GM19468 (cell line): ENCODE measurements at regions not wholly inside any gene's neighbourhood (a gene's known extent, or its start where the extent isn't known, plus 50 kb on each side); places are given as distances from the start of the nearest gene placed in this dataset.
"Not testable (repeated sequence)": the region's sequence is repeated elsewhere in the genome, so short reads cannot be mapped to it uniquely, and the experiment has no call there.

Experiments
- ATAC-seq: cut with Tn5 transposase; IDR thresholded peaks from one replicate; pipeline ENCODE4 v1.9.1; 2021; ENCODE audit warnings: mild to moderate bottlenecking, moderate library complexity, moderate number of reproducible peaks; ENCODE audit not compliant: unreplicated experiment; ENCODE audit errors: extremely low read depth

DNA sequence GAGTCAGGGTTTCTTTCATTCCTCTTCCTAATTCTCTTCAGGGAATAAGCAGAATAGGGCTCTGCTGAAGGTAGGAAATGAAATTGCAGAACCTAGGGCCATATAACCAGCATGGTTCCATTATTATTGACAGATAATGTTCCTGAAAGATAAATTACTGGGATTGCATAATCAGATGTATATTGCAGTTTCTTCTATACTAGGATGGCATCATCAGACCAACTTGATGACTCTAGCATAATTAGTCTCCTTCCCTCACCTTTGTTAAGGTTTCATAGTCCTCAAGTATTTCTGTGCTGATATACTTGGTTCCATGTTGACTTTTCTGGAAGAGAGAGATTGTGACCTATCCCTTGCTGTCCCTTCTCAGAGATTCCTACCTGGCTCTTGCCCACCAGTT lies 492.3 kb upstream of the LCORL start:
- ATAC-seq = no peak

DNA sequence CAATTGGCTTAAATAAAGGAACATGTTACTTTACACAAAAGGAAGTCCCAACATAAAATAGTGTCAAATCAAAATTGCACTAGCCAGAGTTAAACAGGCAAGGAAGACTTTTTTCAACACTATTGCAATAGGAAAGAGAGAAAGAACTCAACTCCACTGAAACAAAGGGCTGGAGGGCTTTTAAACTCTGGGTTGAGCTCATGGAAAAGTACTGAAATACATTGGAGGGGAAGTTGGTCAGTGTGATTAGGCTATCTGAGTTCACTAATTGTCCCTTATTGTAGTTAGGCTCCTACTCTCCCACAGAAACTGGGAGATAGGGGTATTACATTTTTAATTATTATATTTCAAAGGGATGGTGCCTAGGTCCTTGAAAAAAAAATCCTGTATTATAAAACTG lies 491.2 kb upstream of the LCORL start:
- ATAC-seq = no peak

DNA sequence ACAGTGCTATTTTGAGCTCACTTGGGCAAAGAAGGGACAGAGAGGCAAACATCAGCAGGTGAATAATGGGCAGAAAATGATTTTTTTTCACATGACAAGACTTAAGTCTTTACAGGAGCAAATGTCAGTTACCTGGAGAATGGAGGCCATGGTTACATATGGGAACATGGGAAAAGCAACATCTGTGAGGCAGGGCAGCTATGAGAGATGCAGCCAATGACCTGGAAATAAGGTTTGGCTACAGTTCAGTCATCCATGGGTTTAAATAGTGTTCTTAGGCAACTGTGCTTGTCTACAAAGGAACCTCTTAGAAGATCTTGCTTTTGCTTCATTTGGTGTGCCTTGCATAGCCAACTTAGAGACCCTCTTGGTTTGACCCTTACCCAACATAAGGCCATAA lies 490.2 kb upstream of the LCORL start:
- ATAC-seq = no peak

DNA sequence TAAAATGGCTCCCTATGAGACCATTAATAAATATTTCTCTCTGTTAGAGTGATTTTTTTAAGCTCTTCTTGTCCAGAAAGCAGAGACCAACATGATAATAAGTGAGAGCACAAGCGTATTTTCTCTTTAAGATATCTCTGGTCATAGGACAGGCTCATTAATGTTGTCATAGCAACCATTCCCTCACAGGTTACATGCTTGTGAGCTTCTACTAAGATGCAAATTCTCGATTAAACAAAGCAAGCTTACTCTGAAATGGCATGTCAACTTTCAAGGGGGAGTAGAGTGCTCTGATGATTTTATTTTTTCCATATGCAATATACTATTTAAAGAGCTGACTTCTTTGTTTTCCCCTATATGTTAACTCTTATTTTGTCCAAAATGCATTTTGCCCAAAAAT lies 487.2 kb upstream of the LCORL start:
- ATAC-seq = no peak

DNA sequence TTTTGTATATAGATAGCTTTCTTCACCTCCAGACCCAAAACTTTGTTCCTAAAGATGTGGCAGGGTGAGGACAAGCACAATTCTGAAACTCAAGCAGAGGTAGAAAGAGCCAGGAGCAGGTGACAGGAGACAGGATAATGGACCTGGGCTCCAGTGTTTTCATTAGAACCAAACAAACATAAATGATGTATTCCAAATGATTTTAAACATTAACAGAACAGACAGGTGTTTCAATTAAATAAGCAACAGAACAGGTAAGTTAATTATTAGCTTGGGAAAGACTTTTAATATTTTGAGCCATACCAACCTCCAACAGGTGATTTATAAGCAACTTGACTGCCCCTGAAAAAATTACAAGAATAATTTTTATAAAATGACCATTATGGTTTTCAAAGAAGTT lies 459.4 kb upstream of the LCORL start:
- ATAC-seq = no peak

DNA sequence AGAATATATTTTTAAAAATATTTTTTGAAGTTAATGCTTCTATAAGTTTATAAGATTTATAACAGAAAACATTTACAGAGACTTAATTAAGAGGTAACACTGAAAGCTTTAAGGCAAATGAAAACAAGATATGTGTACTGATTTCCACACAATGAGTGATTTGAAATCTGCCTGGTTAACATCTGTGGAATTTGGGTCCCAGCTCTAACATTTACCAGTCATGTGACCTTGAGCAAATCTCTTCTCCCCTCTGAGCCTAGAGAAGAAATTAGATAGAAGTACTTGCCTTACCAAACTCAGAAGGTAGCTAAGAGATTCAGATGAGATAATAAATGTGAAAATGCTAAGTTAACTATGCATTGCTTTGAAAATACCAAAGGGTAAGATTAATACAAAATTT lies 458.8 kb upstream of the LCORL start:
- ATAC-seq = no peak

DNA sequence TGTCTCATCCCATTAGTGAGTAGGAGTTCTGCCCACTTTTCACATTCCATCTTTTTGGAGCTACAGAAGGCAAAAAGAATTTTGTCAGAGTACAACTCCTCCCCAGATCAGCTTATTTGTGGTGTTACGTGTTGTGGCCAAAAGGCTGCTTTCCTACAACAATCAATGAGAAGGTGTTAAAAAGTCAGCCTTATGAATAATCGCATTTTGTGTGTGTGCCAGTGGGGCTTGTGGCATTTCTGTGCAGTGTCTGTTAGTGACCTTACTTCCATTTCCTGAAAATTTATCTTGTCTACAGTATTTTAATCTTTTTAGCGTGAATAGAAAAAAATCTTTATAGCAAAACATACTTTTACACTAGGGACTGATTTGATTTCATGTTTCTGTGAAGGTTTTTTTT lies 458.3 kb upstream of the LCORL start:
- ATAC-seq = no peak

DNA sequence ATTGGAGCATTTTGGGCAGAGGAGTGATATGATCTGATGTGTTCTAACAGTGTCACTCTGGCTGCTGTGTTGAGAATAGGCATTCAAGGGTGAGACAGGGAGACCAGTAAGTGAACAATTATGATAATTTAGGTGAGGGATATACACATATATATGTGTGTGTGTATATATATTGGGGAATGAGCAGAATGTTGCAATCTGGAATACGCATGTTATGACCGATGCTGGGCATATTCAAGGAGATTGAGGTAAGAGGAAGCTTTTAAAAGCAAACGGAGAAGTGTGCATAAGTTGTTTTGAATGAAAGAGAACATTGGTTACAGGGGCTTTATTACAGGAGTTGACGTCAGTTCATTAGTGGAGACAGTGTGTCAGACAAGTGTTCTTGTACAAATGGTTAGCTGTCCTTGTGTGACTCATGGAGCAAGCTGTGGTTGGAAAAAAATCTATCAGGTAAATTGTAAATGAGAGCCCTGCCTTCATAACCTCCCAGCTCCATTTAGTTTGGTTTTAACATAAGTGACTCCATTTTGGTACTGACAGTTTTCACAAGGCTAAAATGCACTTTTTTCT lies 442.5 kb upstream of the LCORL start:
- no peak for ATAC-seq

DNA sequence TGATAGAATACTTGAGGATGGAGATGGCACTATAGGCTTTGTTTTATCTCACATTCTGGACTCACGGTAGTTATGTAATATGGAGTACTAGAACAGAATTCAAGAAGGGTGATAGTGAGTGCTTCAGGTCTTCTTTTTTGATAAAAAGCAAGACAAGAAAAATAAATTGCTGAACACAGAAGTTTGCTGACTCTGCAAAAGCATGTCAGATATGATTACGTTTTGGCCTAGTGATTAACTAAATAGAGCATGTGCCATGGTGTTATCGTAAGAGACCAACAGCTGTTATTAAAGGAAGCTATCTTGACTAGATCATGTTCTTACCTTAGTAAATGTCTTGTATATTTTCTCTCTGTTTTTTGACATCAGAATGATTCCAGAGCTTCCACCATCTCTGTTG lies 436.9 kb upstream of the LCORL start:
- ATAC-seq = no peak

DNA sequence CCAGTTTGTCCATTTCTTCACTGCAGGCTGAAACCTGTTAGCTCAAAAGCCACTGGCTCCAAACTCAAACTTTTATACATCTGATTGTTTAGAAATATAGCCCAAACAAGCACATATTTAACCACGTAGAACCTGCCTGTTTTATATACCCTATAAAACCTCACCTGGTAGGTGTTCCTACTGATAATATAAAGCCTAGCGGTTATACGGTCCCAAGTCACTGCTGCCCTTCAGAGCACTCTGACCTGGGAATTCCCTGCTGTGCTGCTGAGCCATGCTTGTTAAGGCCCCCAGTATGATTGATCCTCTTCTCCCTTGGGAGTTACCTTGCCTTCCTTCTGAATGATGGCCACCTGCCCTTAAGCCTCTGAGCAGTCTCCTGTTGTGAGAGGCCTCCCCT lies 432.8 kb upstream of the LCORL start:
- ATAC-seq = no peak

DNA sequence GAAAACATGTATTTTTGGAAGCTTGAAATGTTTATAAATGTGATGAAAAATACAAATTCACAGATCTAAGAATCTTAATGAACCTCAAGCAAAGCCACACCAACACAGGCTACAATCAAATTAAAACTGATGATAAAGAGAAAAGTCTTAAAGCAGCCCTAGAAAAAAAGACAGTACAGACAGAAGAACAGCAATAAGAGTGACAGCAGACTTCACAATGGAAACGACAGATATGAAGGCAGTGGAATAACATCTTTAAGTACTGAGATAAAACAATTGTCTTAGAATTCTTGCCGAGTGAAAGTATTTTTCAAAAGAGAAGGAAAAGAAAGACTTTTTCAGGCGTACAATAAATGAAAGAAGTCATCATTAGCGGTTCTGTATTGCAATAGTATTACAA lies 423.6 kb upstream of the LCORL start:
- no peak for ATAC-seq

DNA sequence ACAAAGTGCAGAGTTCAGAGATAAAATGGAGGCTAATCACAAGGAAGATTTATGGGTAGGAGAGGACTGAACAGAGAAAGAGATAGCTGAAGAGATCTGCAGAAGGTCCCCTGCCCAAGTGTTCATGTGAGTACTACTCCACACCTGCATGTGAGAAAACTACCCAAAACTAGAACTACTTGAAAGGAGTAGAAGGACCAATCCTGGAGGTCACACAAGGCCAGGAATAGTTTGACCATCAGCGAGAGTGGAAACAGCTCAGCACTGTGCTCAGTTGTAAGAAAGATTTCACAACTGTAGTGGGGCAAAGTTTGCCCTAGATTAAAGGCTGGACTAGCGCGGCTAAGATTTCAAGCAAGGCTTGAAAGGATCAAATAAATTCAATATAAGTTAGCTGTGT lies 422.7 kb upstream of the LCORL start:
- no peak for ATAC-seq

DNA sequence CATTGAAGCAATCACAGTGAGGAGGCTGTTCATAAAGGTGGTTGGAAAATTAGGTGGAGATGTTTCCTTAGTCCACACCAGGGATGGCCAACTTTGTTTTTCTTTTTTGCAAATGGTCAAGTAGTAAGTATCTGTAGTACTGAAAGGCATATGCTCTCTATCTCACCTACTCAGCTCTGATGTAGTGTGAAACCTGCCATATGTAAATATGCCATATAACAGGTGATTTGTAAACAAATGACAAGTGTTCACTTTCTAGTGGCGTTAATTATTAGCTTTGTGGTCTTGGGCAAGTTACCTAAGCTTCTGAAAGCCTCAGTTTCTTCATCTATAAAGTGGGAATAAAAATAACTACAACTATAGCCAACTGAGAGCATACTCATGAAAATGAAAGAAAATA lies 421.4 kb upstream of the LCORL start:
- no peak for ATAC-seq

DNA sequence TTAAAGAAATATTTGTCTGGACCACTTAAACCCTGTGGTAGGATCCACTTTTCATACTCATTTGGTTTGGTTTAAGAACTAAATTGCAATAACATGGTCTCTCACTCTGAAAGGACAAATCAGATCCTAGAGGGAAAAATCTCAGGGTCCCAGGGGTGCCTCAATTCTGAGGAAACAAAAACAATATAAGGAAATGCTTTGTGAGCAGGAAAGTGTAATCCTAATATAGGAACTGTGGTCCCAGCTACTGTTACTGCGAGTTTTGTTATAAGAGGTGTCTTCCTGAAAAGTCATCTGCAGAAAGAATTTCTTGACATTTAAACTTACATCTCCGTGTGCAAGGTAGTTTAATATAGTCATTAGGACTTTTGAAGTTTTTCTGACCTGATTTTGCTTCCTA lies 420.1 kb upstream of the LCORL start:
- no peak for ATAC-seq

DNA sequence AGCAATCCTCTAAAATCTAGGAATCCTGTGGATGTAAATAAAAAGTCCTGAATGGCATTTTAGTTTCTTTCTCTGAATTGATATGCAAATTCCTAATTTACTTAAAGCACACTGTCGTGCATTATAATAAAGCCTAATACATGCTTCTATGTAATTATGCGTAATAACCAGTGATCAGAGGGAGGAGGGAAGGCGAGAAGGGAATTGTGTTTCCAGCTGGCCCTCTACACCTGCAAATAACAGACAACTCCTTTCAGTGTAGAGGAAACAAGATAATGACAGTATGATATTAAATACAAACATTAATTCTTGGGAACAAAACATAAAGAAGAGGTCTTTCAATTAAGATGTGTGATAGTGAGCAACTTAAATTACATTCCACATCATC lies 419.6 kb upstream of the LCORL start:
- no peak for ATAC-seq

DNA sequence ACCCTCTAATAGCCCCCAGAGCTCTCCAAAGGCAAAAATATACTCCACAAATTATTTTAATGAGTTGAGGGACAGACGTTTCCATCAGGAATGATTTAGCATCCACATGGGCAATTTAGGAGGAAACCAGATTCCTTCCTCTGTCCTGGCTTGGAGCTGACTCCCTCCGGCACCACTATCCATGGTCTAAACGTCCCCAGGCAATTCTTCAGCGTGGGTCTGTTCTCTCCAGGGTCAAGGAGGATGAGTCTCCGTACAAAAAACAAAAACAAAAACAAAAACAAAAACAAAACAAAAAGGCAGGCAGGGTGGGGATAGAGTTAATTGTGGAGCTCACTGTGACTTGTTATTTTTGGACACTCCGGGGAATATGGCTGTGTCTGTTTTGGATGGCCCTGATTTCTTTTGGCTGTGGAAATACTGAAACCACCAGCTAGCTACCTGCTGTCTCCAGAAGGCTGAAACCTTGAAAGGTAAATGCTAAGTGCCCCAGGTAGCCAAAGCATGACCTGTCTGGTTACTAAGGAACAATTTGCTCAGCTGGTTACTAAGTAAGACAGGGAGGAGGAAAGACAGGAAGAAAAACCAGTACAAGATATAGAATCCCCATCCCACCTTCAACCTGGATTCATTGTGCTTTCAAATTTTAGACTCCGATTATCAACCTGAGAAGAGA lies 419.1 kb upstream of the LCORL start:
- no peak for ATAC-seq

DNA sequence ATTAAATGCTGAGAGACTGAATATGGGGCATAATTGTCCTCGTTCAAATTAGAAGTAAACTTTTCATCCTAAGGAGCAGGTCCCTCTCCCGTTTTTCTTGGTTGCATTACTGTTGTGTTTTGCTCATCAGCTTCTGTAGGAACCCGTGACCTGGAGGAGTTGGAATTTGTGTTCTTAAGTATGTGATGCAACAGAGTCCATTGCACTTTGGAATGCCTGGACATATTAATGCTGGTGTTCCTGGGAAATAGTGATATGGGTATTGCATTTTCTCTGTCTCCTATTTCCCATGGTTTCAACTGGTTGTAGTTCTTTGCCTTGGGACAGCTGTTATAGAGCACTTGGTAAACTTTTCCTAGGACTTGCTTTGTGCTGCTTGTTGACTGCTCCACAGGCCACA lies 417.8 kb upstream of the LCORL start:
- ATAC-seq = no peak

DNA sequence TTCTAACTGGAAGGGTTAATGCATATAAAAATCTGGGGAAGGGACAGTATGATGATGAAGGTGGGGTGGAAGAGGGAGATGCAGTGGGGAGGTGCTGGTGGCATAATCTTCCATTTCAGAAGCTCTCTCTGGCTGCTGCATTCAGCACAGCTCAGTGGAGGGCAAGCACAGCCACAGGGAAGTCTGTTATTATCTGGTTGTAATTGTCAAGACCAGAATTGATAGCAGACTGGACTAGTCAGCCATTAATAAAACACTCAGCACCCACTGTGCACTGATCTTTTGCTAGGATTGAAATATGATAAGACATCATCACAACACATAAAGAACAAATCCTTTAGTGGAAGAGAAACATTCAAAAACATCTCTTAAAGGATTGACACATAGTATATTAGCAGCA lies 414.2 kb upstream of the LCORL start:
- ATAC-seq = no peak

DNA sequence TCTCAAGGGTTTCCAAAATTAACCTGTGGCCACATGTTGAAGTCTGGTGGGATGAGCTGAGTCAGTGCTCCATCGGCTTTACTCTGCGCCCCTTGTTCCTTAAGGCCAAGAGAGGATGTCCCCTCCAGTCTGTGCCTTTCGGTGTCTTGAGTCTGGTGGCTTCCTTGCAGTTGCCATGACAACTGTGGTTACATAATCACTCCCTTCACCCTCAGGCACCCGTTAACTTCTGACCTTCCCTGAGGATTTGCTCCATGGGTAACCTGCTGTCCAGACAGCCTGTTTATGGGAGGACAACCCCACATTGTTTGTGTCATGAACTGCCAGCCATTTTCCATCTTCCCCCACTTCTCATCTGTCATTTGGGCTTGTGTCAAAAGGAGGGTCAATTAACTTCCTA lies 401.1 kb upstream of the LCORL start:
- ATAC-seq = no peak

DNA sequence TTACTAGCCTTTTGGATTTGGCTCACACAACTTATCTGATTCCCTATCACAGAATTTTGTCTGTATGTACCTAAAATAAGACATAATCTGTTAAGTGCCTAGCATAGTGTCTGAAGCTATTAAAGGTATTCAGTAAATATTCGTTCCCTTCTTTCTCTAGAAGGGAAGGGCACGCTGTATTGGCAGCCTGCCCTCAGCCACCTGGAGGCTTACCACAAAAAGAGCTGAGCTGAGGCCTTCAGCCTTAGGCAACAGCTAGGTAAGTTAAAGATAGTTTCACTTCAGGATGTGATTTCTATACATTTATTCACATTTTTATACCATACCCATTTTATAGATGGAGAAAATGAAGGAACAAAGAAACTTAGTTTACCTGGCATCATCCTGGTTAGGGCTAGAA lies 400.0 kb upstream of the LCORL start:
- ATAC-seq = no peak

DNA sequence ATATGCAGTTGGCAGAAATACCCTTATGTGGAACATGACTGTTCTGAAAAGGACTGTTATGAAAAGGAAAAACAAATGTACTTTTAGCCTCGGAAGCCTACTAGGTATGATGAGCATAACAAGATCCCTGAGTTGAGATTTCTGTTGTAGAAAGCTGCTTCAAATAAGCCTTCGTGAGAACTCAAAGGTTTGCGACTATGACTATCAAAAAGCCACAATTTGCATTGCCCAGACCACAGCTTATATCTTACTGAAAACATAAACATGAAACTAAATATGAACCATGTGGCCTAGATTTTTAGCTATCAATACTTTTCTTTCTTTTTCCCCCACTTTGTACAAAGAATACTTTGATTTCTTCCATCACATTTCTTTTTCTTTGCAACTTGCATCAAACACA lies 398.2 kb upstream of the LCORL start:
- ATAC-seq = peak; percentile 53

DNA sequence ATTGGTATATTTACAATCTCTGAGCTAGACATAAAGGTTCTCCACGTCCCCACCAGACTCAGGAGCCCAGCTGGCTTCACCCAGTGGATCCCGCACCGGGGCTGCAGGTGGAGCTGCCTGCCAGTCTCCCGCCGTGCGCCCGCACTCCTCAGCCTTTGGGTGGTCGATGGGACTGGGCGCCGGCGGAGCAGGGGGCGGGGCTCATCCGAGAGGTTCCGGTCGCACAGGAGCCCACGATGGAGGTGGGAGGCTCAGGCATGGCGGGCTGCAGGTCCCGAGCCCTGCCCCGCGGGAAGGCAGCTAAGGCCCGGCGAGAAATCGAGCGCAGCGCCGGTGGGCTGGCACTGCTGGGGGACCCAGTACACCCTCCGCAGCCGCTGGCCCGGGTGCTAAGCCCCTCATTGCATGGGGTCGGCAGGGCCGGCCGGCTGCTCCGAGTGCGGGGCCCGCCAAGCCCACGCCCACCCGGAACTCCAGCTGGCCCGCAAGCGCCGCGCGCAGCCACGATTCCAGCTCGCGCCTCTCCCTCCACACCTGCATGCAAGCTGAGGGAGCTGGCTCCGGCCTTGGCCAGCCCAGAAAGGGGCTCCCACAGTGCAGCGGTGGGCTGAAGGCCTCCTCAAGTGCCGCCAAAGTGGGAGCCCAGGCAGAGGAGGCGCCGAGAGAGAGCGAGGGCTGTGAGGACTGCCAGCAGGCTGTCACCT lies 396.8 kb upstream of the LCORL start:
- not testable (repeated sequence) for ATAC-seq
